IMR-90 (cell line): ENCODE measurements at regions not wholly inside any gene's neighbourhood (a gene's known extent, or its start where the extent isn't known, plus 50 kb on each side); places are given as distances from the start of the nearest gene placed in this dataset.

Source experiments
- ATAC-seq: fragments of 200-7000 bp; cut with Tn5 transposase; 2 replicates; pipeline ENCODE4 v1.9.1; 2020; ENCODE audit warnings: low read depth, mild to moderate bottlenecking, moderate library complexity
- BruUV-seq: library from RNA; stranded (reverse); fragments of 400-500 nt; replicated peaks from 2 replicates; lab custom pipeline; 2021; lab: Mats Ljungman, UMichigan
- CTCF ChIA-PET: fragments of 300-600 bp; formaldehyde crosslinking; extraction: SDS; loops from one replicate; lab custom pipeline; 2021; ENCODE audit warnings: antibody characterized with exemption; lab: Yijun Ruan, JAX
- POLR2A ChIA-PET: fragments of 300-600 bp; sonication (Branson Sonifier 250); formaldehyde crosslinking; loops from one replicate; lab custom pipeline; 2022; ENCODE audit warnings: antibody characterized with exemption; ENCODE audit not compliant: unreplicated experiment; lab: Charles Lee
- DNase-seq: peaks from one replicate; pipeline ENCODE4 v3.0.0; 2013
- H2AFZ ChIP-seq: replicated peaks from 2 replicates; pipeline ENCODE3; 2013; ENCODE audit warnings: low read length, mild to moderate bottlenecking; ENCODE audit not compliant: poor library complexity
- H2AK5ac ChIP-seq: 2 replicates; pipeline ENCODE4 v1.6.1; 2013; ENCODE audit warnings: low read depth, low read length, inconsistent platforms
- H2AK9ac ChIP-seq: replicated peaks from 2 replicates; pipeline ENCODE3; 2013; ENCODE audit warnings: mild to moderate bottlenecking, low read depth, low read length, moderate library complexity; ENCODE audit not compliant: poor library complexity
- H2BK120ac ChIP-seq: 2 replicates; pipeline ENCODE4 v1.6.1; 2013; ENCODE audit warnings: low read depth, low read length, inconsistent platforms
- H2BK15ac ChIP-seq: 3 replicates; pipeline ENCODE4 v1.6.1; 2013; ENCODE audit warnings: low read depth, low read length, inconsistent platforms
- H2BK20ac ChIP-seq: 2 replicates; pipeline ENCODE4 v1.6.1; 2013; ENCODE audit warnings: low read depth, mild to moderate bottlenecking, inconsistent platforms, low read length, moderate library complexity
- H2BK5ac ChIP-seq: 2 replicates; pipeline ENCODE4 v1.6.1; 2013; ENCODE audit warnings: mild to moderate bottlenecking, low read depth, low read length, inconsistent platforms; ENCODE audit not compliant: poor library complexity, severe bottlenecking
- H3K14ac ChIP-seq: replicated peaks from 2 replicates; pipeline ENCODE4 v1.6.1; 2013; ENCODE audit warnings: low read depth, low read length, inconsistent platforms
- H3K18ac ChIP-seq: 2 replicates; pipeline ENCODE4 v1.6.1; 2013; ENCODE audit warnings: low read depth, low read length, control low read depth
- H3K23ac ChIP-seq: 2 replicates; pipeline ENCODE4 v1.6.1; 2013; ENCODE audit warnings: low read depth, low read length, inconsistent platforms
- H3K27ac ChIP-seq: 2 replicates; pipeline ENCODE4 v1.5.1; 2013; ENCODE audit warnings: mild to moderate bottlenecking, control low read depth, low read length; ENCODE audit not compliant: insufficient read depth
- H3K27me3 ChIP-seq: 2 replicates; pipeline ENCODE4 v1.6.1; 2013; ENCODE audit warnings: low read length; ENCODE audit not compliant: control insufficient read depth, insufficient read depth
- H3K36me3 ChIP-seq: 2 replicates; pipeline ENCODE4 v1.6.1; 2013; ENCODE audit warnings: low read length, mixed read lengths; ENCODE audit not compliant: control insufficient read depth, insufficient read depth
- H3K4ac ChIP-seq: 2 replicates; pipeline ENCODE4 v1.6.1; 2013; ENCODE audit warnings: low read depth, low read length, inconsistent platforms
- H3K4me1 ChIP-seq: 2 replicates; pipeline ENCODE4 v1.6.1; 2013; ENCODE audit warnings: low read length, mixed read lengths; ENCODE audit not compliant: control insufficient read depth, insufficient read depth
- H3K4me2 ChIP-seq: 2 replicates; pipeline ENCODE4 v1.6.1; 2013; ENCODE audit warnings: low read depth, mild to moderate bottlenecking, control low read depth, low read length, moderate library complexity
- H3K4me3 ChIP-seq: 2 replicates; pipeline ENCODE4 v1.5.1; 2013; ENCODE audit warnings: low read depth, mild to moderate bottlenecking, control low read depth, low read length, moderate library complexity; ENCODE audit not compliant: insufficient read depth
- H3K56ac ChIP-seq: 2 replicates; pipeline ENCODE4 v1.6.1; 2013; ENCODE audit warnings: low read length, inconsistent platforms; ENCODE audit not compliant: insufficient read depth; ENCODE audit errors: extremely low read depth
- H3K79me1 ChIP-seq, 2 experiments: 2 replicates each; pipeline ENCODE4 v1.6.1; 2013; ENCODE audit warnings: low read length in 2 of 2, inconsistent platforms in 1 of 2, low read depth in 1 of 2
- H3K9ac ChIP-seq: 2 replicates; pipeline ENCODE4 v1.6.1; 2013; ENCODE audit warnings: low read depth, low read length, control low read depth
- H3K9me1 ChIP-seq: 2 replicates; pipeline ENCODE4 v1.6.1; 2013; ENCODE audit warnings: low read length, inconsistent platforms; ENCODE audit not compliant: insufficient read depth
- H3K9me3 ChIP-seq: 2 replicates; pipeline ENCODE4 v1.6.1; 2013; ENCODE audit warnings: low read length; ENCODE audit not compliant: control insufficient read depth, insufficient read depth
- H4K20me1 ChIP-seq: 2 replicates; pipeline ENCODE4 v1.6.1; 2013; ENCODE audit warnings: low read length, inconsistent platforms; ENCODE audit not compliant: insufficient read depth
- H4K5ac ChIP-seq: 2 replicates; pipeline ENCODE4 v1.6.1; 2013; ENCODE audit warnings: mild to moderate bottlenecking, low read depth, low read length, control low read depth
- H4K8ac ChIP-seq, 2 experiments: 2 replicates each; pipeline ENCODE4 v1.6.1; 2013; ENCODE audit warnings: low read depth in 2 of 2, low read length in 2 of 2, control low read depth in 1 of 2, inconsistent platforms in 1 of 2
- H4K91ac ChIP-seq: 2 replicates; pipeline ENCODE4 v1.6.1; 2013; ENCODE audit warnings: low read depth, low read length, inconsistent platforms; ENCODE audit not compliant: insufficient read depth
- CEBPB ChIP-seq: IDR thresholded peaks from 2 replicates; pipeline ENCODE4 v1.6.1; 2012; ENCODE audit warnings: low read depth, low read length, improper control_type of control experiment
- CHD1 ChIP-seq: IDR thresholded peaks from 2 replicates; pipeline ENCODE4 v1.6.1; 2012; ENCODE audit warnings: low read depth, low read length, improper control_type of control experiment
- CTCF ChIP-seq: conservative IDR thresholded peaks from 2 replicates; pipeline ENCODE4 v1.5.1; 2012; ENCODE audit warnings: mild to moderate bottlenecking, low read depth, low read length, improper control_type of control experiment
- ELK1 ChIP-seq: fragments of 150-350 bp; IDR thresholded peaks from 2 replicates; pipeline ENCODE4 v1.6.1; 2016; ENCODE audit warnings: low read depth, mild to moderate bottlenecking, low read length, moderate library complexity, borderline replicate concordance
- FOS ChIP-seq: fragments of 150-350 bp; IDR thresholded peaks from 2 replicates; pipeline ENCODE4 v1.6.1; 2016; ENCODE audit warnings: low read depth, low read length
- MAFK ChIP-seq: IDR thresholded peaks from 2 replicates; pipeline ENCODE4 v1.6.1; 2012; ENCODE audit warnings: low read depth, low read length, improper control_type of control experiment
- MAZ ChIP-seq: IDR thresholded peaks from 2 replicates; pipeline ENCODE4 v1.6.1; 2012; ENCODE audit warnings: low read depth, mild to moderate bottlenecking, low read length, improper control_type of control experiment, moderate library complexity, borderline replicate concordance
- MXI1 ChIP-seq: IDR thresholded peaks from 2 replicates; pipeline ENCODE4 v1.6.1; 2012; ENCODE audit warnings: low read depth, mild to moderate bottlenecking, low read length, moderate library complexity, borderline replicate concordance
- NFE2L2 ChIP-seq: fragments of 150-350 bp; IDR thresholded peaks from 2 replicates; pipeline ENCODE4 v1.6.1; 2016; ENCODE audit warnings: low read depth, mild to moderate bottlenecking, low read length
- RFX5 ChIP-seq: IDR thresholded peaks from 2 replicates; pipeline ENCODE4 v1.8.0; 2012; ENCODE audit warnings: low read depth, mild to moderate bottlenecking, low read length, moderate library complexity
- USF2 ChIP-seq: fragments of 150-350 bp; IDR thresholded peaks from 2 replicates; pipeline ENCODE4 v1.6.1; 2017; ENCODE audit warnings: mild to moderate bottlenecking, antibody characterized with exemption, low read length, low read depth
- WGBS, 2 experiments: methylation state at CpG; one replicate each; pipeline versions ENCODE4 v1.1.5 to v1.1.7; 2013; ENCODE audit warnings: missing lambda C conversion rate in 2 of 2; ENCODE audit not compliant: insufficient read length in 1 of 2; ENCODE audit errors: extremely low coverage in 2 of 2; 5-methylcytosine and 5-hydroxymethylcytosine counted together
- dilution Hi-C: fragments of 300-500 bp; cut with HindIII; formaldehyde crosslinking; loops from one replicate; pipeline ENCODE4 v1.14.3; 2018; ENCODE audit warnings: low sequenced_read_pairs; ENCODE audit not compliant: unreplicated experiment
- in situ Hi-C: fragments of 300-500 bp; cut with MboI; formaldehyde crosslinking; loops from 3 replicates; pipeline ENCODE4 v1.14.3; 2019; ENCODE audit warnings: low sequenced_read_pairs, inconsistent platforms, mixed read lengths
- intact Hi-C: fragments of 100-400 bp; cut with micrococcal nuclease; formaldehyde crosslinking; loops from 2 replicates; pipeline ENCODE4 v1.10.0; 2022

- Histone ChIP-seq H3K9me3 (no peaks in the 10 kb centered on the region), H3K79me1 (no peaks in the 10 kb centered on the region), H4K91ac (no peak overlapping the region), H3K56ac (no peak overlapping the region), H3K27me3 (no peaks in the 10 kb centered on the region), H3K27ac (no peak overlapping the region), H3K4ac (no peak overlapping the region), H3K23ac (no peak overlapping the region), H3K9me1 (no peaks in the 10 kb centered on the region), H2AK9ac (no peak overlapping the region), H2BK20ac (no peak overlapping the region), H2BK5ac (no peak overlapping the region), H4K5ac (no peak overlapping the region), H3K18ac (no peak overlapping the region), H3K14ac (no peak overlapping the region), H2BK15ac (no peak overlapping the region), H3K36me3 (no peaks in the 10 kb centered on the region), H4K8ac (no peak overlapping the region), H3K4me2 (no peak overlapping the region), H2AK5ac (no peak overlapping the region), H2AFZ (no peak overlapping the region), H3K4me1 (no peaks in the 10 kb centered on the region), H3K9ac (no peak overlapping the region), H2BK120ac (no peak overlapping the region), H4K20me1 (no peaks in the 10 kb centered on the region), H3K4me3 (no peak overlapping the region)
- dilution Hi-C loops (no loop called here), intact Hi-C loops (loop anchor here (10.0 kb wide), 1 partner anchor 352 kb away; no protein-coding TSS in a partner anchor), in situ Hi-C loops (no loop called here)
- 60% methylated on average over 1 of the region's 4 CpGs; no CpG with 5 or more reads in 1 of the 2 experiments for WGBS, 2 experiments
- no peak for TF ChIP-seq MXI1
- no peak for TF ChIP-seq USF2
- TF ChIP-seq FOS = no peak
- no peak for TF ChIP-seq MAZ
- TF ChIP-seq CTCF = no peak
- no peak for TF ChIP-seq NFE2L2
- no peak for TF ChIP-seq ELK1
- no peak for TF ChIP-seq CHD1
- TF ChIP-seq CEBPB = no peak
- no peak for TF ChIP-seq MAFK
- no peak for TF ChIP-seq RFX5
- ChIA-PET POLR2A (no interaction called here), CTCF (no interaction called here)
- BruUV-seq = no TSS peak
- DNase-seq (no peak), ATAC-seq (no peak)
Observed at GRCh38 chr1:81412954-81413353, 387.8 kb upstream of the ADGRL2 start.
